ENCODE measurements at regions not wholly inside any gene's neighbourhood (a gene's known extent, or its start where the extent isn't known, plus 50 kb on each side); places are given as distances from the start of the nearest gene placed in this dataset.

DNA sequence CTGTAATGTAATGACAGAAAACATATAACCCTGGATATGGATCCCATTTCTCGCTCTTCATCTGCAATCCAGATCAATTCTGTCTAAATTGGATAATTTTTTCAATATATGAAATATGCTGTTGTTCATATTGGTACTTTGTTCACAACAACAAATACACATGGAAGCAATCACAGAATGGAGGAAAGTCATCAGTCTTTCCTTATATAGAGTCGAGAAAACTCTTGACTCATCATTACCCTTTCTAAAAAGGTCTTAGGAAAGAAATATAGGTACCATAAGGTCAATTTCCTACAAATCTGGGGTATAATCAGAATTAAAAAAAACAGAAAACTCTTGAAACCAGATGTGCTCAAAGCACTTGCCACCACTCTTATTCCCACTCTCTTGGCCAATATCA lies 677.6 kb upstream of the ID4 start:
- H3K27ac ChIP-seq, result no peak overlapping the region
- no peaks in the 10 kb centered on the region for H3K27me3 ChIP-seq
- TF ChIP-seq, protein P1, sequence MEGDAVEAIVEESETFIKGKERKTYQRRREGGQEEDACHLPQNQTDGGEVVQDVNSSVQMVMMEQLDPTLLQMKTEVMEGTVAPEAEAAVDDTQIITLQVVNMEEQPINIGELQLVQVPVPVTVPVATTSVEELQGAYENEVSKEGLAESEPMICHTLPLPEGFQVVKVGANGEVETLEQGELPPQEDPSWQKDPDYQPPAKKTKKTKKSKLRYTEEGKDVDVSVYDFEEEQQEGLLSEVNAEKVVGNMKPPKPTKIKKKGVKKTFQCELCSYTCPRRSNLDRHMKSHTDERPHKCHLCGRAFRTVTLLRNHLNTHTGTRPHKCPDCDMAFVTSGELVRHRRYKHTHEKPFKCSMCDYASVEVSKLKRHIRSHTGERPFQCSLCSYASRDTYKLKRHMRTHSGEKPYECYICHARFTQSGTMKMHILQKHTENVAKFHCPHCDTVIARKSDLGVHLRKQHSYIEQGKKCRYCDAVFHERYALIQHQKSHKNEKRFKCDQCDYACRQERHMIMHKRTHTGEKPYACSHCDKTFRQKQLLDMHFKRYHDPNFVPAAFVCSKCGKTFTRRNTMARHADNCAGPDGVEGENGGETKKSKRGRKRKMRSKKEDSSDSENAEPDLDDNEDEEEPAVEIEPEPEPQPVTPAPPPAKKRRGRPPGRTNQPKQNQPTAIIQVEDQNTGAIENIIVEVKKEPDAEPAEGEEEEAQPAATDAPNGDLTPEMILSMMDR (IDR thresholded peaks at IDR 0.05), result no peak
- H3K4me3 ChIP-seq (ENCODE audit: low read depth in 1 of 2, low read length in 1 of 2), result no peak overlapping the region
- no peaks in the 10 kb centered on the region for H3K4me1 ChIP-seq (ENCODE audit: control insufficient read depth in 1 of 2, insufficient read depth in 1 of 2, low read depth in 1 of 2, low read length in 1 of 2)
- H3K9me3 ChIP-seq, result no peaks in the 10 kb centered on the region
- no peaks in the 10 kb centered on the region for H3K36me3 ChIP-seq

DNA sequence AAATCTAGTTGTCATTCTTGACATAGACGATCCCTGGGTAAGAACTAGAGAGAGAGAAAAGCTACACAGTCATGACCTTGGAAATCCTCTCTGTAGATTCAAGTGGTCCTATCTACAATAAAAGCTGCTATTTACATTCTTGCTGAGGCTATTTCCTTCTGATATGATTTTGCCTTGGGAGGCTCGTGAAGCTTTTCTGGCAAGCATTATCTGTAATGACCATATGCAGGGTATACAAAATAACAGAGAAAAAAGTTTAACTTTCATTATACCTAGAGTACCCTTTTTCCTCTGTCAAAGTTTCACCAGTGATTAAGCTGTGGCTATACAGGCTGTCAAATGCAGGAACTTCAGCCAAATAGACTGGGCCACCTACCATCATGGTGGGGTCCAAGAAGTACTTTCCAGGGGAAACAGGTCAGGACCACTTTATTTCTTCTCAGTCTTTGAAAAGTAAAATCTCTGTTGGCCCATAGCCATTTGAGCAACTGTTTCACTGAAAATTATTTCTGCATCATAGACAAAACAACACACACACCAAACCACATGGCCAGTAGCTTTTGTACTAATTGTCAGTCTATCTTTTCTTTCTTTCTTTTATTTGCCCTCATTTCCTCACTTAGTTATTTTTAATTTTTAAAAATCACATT lies 677.0 kb upstream of the ID4 start:
- no peak overlapping the region for H3K4me3 ChIP-seq (ENCODE audit: low read depth in 1 of 2, low read length in 1 of 2)
- TF ChIP-seq, protein P1 (IDR thresholded peaks at IDR 0.05), result no peak
- H3K4me1 ChIP-seq (ENCODE audit: control insufficient read depth in 1 of 2, insufficient read depth in 1 of 2, low read depth in 1 of 2, low read length in 1 of 2), result no peaks in the 10 kb centered on the region
- no peaks in the 10 kb centered on the region for H3K36me3 ChIP-seq
- H3K27me3 ChIP-seq, result no peaks in the 10 kb centered on the region
- no peaks in the 10 kb centered on the region for H3K9me3 ChIP-seq
- H3K27ac ChIP-seq, result no peak overlapping the region

DNA sequence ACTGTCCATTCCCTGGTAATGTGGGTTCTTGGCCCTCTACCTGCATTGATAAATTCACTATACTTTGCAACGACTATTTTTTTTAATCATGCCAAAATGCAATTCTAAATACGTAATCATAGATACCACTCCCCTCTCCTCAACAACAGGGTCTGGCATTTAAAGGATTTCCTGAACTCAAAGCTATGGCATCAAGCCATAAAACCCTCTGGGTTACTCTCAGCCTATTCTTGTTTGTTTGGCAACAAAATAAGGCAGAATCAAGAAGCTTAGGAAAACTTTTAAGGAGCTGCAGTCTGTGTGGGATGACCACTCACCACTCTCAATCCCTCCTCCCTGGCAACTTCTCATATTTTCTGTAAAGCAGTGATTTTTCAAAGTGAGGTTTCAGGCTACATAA lies 669.9 kb upstream of the ID4 start:
- no peaks in the 10 kb centered on the region for H3K27me3 ChIP-seq
- no peaks in the 10 kb centered on the region for H3K4me1 ChIP-seq (ENCODE audit: control insufficient read depth in 1 of 2, insufficient read depth in 1 of 2, low read depth in 1 of 2, low read length in 1 of 2)
- no peak overlapping the region for H3K27ac ChIP-seq
- TF ChIP-seq, protein P1 (IDR thresholded peaks at IDR 0.05), result no peak
- no peak overlapping the region for H3K4me3 ChIP-seq (ENCODE audit: low read depth in 1 of 2, low read length in 1 of 2)
- no peaks in the 10 kb centered on the region for H3K36me3 ChIP-seq
- H3K9me3 ChIP-seq, result no peaks in the 10 kb centered on the region

DNA sequence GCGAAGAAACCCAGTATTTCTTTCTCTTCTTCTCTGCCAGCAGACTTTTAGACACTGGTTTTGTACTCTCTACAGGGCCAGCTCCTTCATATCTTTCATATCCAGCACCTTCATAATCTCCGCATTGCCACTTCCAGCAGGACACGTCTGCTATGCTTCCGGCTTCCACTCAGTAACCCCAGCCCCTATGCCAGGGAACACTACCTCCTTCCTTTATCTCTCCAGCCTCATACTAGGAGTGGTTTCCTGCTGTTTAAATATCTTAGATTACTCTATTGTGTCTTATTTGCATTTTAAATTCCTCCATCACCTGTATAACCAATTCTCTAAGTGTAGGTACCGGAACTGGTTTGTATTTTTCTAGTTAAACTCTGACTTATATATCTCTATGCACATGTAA lies 667.8 kb upstream of the ID4 start:
- H3K4me3 ChIP-seq (ENCODE audit: low read depth in 1 of 2, low read length in 1 of 2), result no peak overlapping the region
- no peaks in the 10 kb centered on the region for H3K27me3 ChIP-seq
- TF ChIP-seq, protein P1 (IDR thresholded peaks at IDR 0.05), result no peak
- H3K36me3 ChIP-seq, result no peaks in the 10 kb centered on the region
- no peaks in the 10 kb centered on the region for H3K4me1 ChIP-seq (ENCODE audit: control insufficient read depth in 1 of 2, insufficient read depth in 1 of 2, low read depth in 1 of 2, low read length in 1 of 2)
- no peaks in the 10 kb centered on the region for H3K9me3 ChIP-seq
- H3K27ac ChIP-seq, result no peak overlapping the region

DNA sequence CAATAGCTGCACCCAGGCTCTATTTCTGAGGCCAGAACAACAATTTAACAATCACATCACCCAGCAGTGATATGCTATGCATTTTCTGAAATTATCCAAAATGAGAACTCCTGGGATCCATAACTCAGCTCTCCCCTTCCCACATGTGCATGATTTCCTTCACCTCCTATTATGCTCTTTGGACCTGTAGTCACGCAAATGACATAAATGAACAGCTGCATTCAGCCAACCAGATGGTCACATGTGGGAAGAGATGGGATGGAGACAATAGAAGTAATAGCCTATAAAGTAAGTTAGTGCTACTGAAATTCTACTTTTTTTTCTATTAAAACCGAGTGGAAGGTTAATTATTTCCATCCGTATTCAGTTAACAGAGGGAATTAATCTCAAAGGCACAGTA lies 662.1 kb upstream of the ID4 start:
- TF ChIP-seq, protein P1 (IDR thresholded peaks at IDR 0.05), result no peak
- H3K27ac ChIP-seq, result no peak overlapping the region
- H3K27me3 ChIP-seq, result no peaks in the 10 kb centered on the region
- H3K4me3 ChIP-seq (ENCODE audit: low read depth in 1 of 2, low read length in 1 of 2), result no peak overlapping the region
- H3K4me1 ChIP-seq (ENCODE audit: control insufficient read depth in 1 of 2, insufficient read depth in 1 of 2, low read depth in 1 of 2, low read length in 1 of 2), result no peaks in the 10 kb centered on the region
- no peaks in the 10 kb centered on the region for H3K9me3 ChIP-seq
- no peaks in the 10 kb centered on the region for H3K36me3 ChIP-seq
